ENCODE measurements at regions not wholly inside any gene's neighbourhood (a gene's known extent, or its start where the extent isn't known, plus 50 kb on each side); places are given as distances from the start of the nearest gene placed in this dataset.

DNA sequence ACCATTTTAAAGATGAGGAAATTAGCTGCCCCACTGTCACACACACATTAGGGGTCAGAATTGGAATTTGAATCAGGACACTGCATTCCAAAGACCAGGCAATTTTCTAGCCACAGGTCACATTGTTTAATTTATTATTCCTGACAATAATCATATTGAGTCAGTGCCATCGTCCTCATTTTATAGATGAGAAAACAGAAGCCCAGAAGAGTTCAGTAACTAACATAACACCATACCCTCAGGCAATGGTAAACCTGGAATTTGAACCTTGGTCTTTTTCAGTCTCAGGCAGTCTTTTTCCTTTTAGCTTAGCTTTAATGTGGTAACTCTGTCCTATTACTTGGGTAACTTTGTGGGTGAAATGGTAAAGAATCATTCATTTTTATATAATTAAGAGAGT is 330.3 kb upstream of the SYT1 start:
- TF ChIP-seq POLR2A (IDR thresholded peaks at IDR 0.05; ENCODE audit: low read depth, low read length) (no peak), POLR2AphosphoS5 (IDR thresholded peaks at IDR 0.05; ENCODE audit: insufficient read depth, low read depth, low read length) (no peak), GATA2 (IDR thresholded peaks at IDR 0.05; ENCODE audit: insufficient read depth, insufficient read length, low read depth, low read length) (no peak), FOS (IDR thresholded peaks at IDR 0.05; ENCODE audit: borderline replicate concordance, insufficient read depth, low read length) (no peak), MYC (IDR thresholded peaks at IDR 0.05; ENCODE audit: low read depth, low read length) (no peak), JUN (IDR thresholded peaks at IDR 0.05; ENCODE audit: borderline replicate concordance, insufficient read depth, insufficient read length, low read depth) (no peak), EZH2 (IDR thresholded peaks at IDR 0.05; ENCODE audit: borderline replicate concordance, low read depth, low read length, severe bottlenecking) (no peak)
- TF ChIP-seq, protein P1, sequence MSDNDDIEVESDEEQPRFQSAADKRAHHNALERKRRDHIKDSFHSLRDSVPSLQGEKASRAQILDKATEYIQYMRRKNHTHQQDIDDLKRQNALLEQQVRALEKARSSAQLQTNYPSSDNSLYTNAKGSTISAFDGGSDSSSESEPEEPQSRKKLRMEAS (IDR thresholded peaks at IDR 0.05; ENCODE audit: insufficient read depth, insufficient read length) = no peak
- TF ChIP-seq, protein P2, sequence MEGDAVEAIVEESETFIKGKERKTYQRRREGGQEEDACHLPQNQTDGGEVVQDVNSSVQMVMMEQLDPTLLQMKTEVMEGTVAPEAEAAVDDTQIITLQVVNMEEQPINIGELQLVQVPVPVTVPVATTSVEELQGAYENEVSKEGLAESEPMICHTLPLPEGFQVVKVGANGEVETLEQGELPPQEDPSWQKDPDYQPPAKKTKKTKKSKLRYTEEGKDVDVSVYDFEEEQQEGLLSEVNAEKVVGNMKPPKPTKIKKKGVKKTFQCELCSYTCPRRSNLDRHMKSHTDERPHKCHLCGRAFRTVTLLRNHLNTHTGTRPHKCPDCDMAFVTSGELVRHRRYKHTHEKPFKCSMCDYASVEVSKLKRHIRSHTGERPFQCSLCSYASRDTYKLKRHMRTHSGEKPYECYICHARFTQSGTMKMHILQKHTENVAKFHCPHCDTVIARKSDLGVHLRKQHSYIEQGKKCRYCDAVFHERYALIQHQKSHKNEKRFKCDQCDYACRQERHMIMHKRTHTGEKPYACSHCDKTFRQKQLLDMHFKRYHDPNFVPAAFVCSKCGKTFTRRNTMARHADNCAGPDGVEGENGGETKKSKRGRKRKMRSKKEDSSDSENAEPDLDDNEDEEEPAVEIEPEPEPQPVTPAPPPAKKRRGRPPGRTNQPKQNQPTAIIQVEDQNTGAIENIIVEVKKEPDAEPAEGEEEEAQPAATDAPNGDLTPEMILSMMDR (IDR thresholded peaks at IDR 0.05; ENCODE audit: extremely low read depth in 1 of 2, insufficient read depth in 1 of 2, low read depth in 1 of 2, low read length in 2 of 2) = no peak
- intact Hi-C loops (cut with micrococcal nuclease) (no loop called here), dilution Hi-C loops (cut with MboI; ENCODE audit: extremely low pct_ligation_motif_present, low sequenced_read_pairs) (no loop called here)
- Histone ChIP-seq H3K4me1 (ENCODE audit: control insufficient read depth, extremely low read depth, insufficient read depth, low read length) (no peaks in the 10 kb centered on the region), H4K20me1 (replicated peaks; ENCODE audit: control insufficient read depth, extremely low read depth, insufficient read depth, low read length) (no peaks in the 10 kb centered on the region), H3K9me1 (replicated peaks; ENCODE audit: control insufficient read depth, extremely low read depth, insufficient read depth, low read length) (no peaks in the 10 kb centered on the region), H3K4me2 (ENCODE audit: insufficient read depth, low read length) (no peak overlapping the region), H3K9me3 (replicated peaks; ENCODE audit: control insufficient read depth, insufficient read depth, low read length) (no peaks in the 10 kb centered on the region), H3K79me2 (ENCODE audit: control insufficient read depth, insufficient read depth, low read length) (no peaks in the 10 kb centered on the region), H3K4me3 (replicated peaks in 1 of 3; ENCODE audit: insufficient read depth in 1 of 3, low read depth in 1 of 3, low read length in 3 of 3) (no peak overlapping the region), H3K36me3 (ENCODE audit: control insufficient read depth in 2 of 2, extremely low read depth in 1 of 2, insufficient read depth in 2 of 2, low read length in 2 of 2) (no peaks in the 10 kb centered on the region), H3K27me3 (ENCODE audit: control insufficient read depth in 2 of 2, insufficient read depth in 2 of 2, low read length in 2 of 2) (peaks cover 0 to 18% of the 10 kb centered on the region in 2 experiments), H3K9ac (replicated peaks; ENCODE audit: extremely low read depth, insufficient read depth, low read length) (no peak overlapping the region), H3K27ac (ENCODE audit: insufficient read depth, low read depth, low read length) (no peak overlapping the region), H2AFZ (ENCODE audit: low read depth, low read length) (no peak overlapping the region)
- DNase-seq (ENCODE audit: low read depth, low spot score) = no peak
- FAIRE-seq = no peak
- ChIA-PET CTCF (interaction anchor here (0.8 to 1.0 kb wide), 2 partner anchors 20 to 64 kb away, joined by 3 read pairs; no protein-coding TSS in a partner anchor), POLR2A (no interaction called here)
- no TSS peak for BruUV-seq (replicated peaks)
